Stomach (tissue), 8 donors: ENCODE measurements at regions not wholly inside any gene's neighbourhood (a gene's known extent, or its start where the extent isn't known, plus 50 kb on each side); places are given as distances from the start of the nearest gene placed in this dataset.
A peak's percentile ranks its signal among the peaks of the same experiment; 100 is the strongest.

Source experiments
- DNase-seq, 2 donors: peaks; one replicate each; pipeline versions ENCODE4 v3.0.0 to v3.0.0-alpha.2; 2013 to 2019
- H3K27ac ChIP-seq, 5 donors: fragments of 200-600 bp in 4 of 5; sonication (generic) in 4 of 5; one replicate each; pipeline ENCODE4 v1.5.1; 2013 to 2019; ENCODE audit warnings: mild to moderate bottlenecking in 1 of 5, moderate library complexity in 1 of 5
- H3K27me3 ChIP-seq, 3 donors: fragments of 200-600 bp; sonication (generic); one replicate each; pipeline ENCODE4 v1.5.1; 2017 to 2019; ENCODE audit warnings: mixed run types in 1 of 3
- H3K36me3 ChIP-seq, 4 donors: fragments of 200-600 bp; sonication (generic); 1 replicate in 3 of 4; 2 replicates in 1 of 4; pipeline ENCODE4 v1.5.1; 2016 to 2019
- H3K4me1 ChIP-seq, 4 donors: fragments of 200-600 bp; sonication (generic); one replicate each; pipeline ENCODE4 v1.5.1; 2016 to 2019
- H3K4me3 ChIP-seq, 4 donors: fragments of 200-600 bp; sonication (generic) in 3 of 4; one replicate each; pipeline ENCODE4 v1.5.1; 2016 to 2019; ENCODE audit warnings: mild to moderate bottlenecking in 1 of 4
- H3K9me3 ChIP-seq, 4 donors: fragments of 200-600 bp; sonication (generic); one replicate each; pipeline ENCODE4 v1.5.1; 2016 to 2019
- EP300 ChIP-seq: sonication (generic); formaldehyde crosslinking; IDR thresholded peaks from one replicate; pipeline ENCODE4 v1.6.1; 2017; ENCODE audit warnings: antibody characterized with exemption
- POLR2A ChIP-seq, 4 donors: fragments of 450-650 bp; IDR thresholded peaks; one replicate each; pipeline ENCODE4 v1.6.1; 2016; ENCODE audit warnings: antibody characterized with exemption in 4 of 4, control low read depth in 2 of 4, mild to moderate bottlenecking in 1 of 4, moderate library complexity in 1 of 4
- POLR2AphosphoS5 ChIP-seq, 3 donors: sonication (generic); formaldehyde crosslinking; IDR thresholded peaks; one replicate each; pipeline ENCODE4 v1.6.1; 2016; ENCODE audit warnings: antibody characterized with exemption in 3 of 3
- WGBS, 5 donors: extraction: QIAGEN DNeasy Blood & Tissue Kit in 3 of 5; methylation state at CpG; one replicate each; pipeline versions ENCODE4 v1.1.5 to v1.1.7; 2013 to 2018; 5-methylcytosine and 5-hydroxymethylcytosine counted together
- intact Hi-C: fragments of 100-400 bp; cut with DNase I; formaldehyde crosslinking; loops from one replicate; pipeline ENCODE4 v1.15.1; 2023; ENCODE audit warnings: low total_unique reads
- TF ChIP-seq, protein P1 (sequence below), 7 experiments: fragments of 450-650 bp in 4 of 7; fragments of 200-600 bp in 3 of 7; sonication (generic) in 3 of 7; IDR thresholded peaks; one replicate each; pipeline ENCODE4 v1.5.1; 2016 to 2019; ENCODE audit warnings: antibody characterized with exemption in 7 of 7, control low read depth in 2 of 7, mild to moderate bottlenecking in 1 of 7
- donor health status: healthy with polysubstance abuse.
- donor health status: Bipolar disorder and iron deficiency.
- donor health status: healthy.

DNA sequence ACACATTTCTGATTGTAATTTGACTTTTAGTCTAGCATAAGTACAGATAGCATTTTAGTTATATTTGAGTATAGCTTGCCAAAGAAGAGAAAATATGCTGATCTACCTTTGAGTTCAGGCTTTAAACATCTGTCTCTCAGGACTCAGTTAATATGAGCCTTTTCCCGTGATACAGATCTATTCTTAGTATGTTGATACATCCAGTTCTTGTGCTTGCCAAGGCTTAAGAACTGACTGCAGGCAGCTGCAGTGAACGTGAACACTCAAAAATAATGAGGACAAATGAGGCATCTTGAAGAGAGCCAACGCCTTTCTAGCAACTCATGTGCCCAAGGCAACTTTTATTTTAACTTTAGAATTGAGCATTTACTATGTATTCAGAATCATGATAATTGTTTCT, 325.5 kb downstream of the SI start:
- no peaks in the 10 kb centered on the region for H3K27me3 ChIP-seq
- no peaks in the 10 kb centered on the region for H3K36me3 ChIP-seq
- no peaks in the 10 kb centered on the region for H3K4me1 ChIP-seq
- intact Hi-C loops, result no loop called here
- peak in 1 of 2 donors; percentile 9 for DNase-seq
- TF ChIP-seq POLR2A (IDR thresholded peaks at IDR 0.05) (no peak), EP300 (no peak), POLR2AphosphoS5 (IDR thresholded peaks at IDR 0.05) (no peak)
- TF ChIP-seq, protein P1, sequence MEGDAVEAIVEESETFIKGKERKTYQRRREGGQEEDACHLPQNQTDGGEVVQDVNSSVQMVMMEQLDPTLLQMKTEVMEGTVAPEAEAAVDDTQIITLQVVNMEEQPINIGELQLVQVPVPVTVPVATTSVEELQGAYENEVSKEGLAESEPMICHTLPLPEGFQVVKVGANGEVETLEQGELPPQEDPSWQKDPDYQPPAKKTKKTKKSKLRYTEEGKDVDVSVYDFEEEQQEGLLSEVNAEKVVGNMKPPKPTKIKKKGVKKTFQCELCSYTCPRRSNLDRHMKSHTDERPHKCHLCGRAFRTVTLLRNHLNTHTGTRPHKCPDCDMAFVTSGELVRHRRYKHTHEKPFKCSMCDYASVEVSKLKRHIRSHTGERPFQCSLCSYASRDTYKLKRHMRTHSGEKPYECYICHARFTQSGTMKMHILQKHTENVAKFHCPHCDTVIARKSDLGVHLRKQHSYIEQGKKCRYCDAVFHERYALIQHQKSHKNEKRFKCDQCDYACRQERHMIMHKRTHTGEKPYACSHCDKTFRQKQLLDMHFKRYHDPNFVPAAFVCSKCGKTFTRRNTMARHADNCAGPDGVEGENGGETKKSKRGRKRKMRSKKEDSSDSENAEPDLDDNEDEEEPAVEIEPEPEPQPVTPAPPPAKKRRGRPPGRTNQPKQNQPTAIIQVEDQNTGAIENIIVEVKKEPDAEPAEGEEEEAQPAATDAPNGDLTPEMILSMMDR (IDR thresholded peaks at IDR 0.05), result no peak
- no peak overlapping the region for H3K27ac ChIP-seq
- no peaks in the 10 kb centered on the region for H3K9me3 ChIP-seq
- WGBS, 5 donors, result 33 to 67% (median 52%) methylated on average over 3 of the region's 3 CpGs
- H3K4me3 ChIP-seq, result no peak overlapping the region

DNA sequence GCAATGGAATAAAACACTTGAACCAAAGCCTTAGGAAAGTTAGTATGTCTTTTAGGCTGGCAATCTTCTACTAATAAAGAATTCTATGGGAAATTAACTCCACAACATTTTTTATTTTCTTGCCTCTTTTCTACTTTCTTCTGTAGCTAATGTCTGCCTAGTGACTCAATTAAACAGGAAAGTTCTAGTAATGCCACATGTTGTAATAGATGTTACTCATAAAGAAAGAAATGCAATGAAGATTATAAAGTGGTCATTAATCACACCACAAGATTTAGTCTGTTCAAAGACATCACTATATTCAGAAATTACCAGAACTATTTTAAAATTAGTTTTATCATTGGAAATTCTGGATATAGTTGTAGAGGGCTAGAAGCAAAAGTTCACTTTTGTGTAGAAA, 329.7 kb downstream of the SI start:
- H3K4me3 ChIP-seq, result no peak overlapping the region
- no peak for DNase-seq
- intact Hi-C loops, result no loop called here
- no peaks in the 10 kb centered on the region for H3K27me3 ChIP-seq
- H3K9me3 ChIP-seq, result no peaks in the 10 kb centered on the region
- no peak overlapping the region for H3K27ac ChIP-seq
- H3K4me1 ChIP-seq, result no peaks in the 10 kb centered on the region
- H3K36me3 ChIP-seq, result no peaks in the 10 kb centered on the region
- TF ChIP-seq, protein P1 (IDR thresholded peaks at IDR 0.05), result no peak
- TF ChIP-seq EP300 (no peak), POLR2A (IDR thresholded peaks at IDR 0.05) (no peak), POLR2AphosphoS5 (IDR thresholded peaks at IDR 0.05) (no peak)

DNA sequence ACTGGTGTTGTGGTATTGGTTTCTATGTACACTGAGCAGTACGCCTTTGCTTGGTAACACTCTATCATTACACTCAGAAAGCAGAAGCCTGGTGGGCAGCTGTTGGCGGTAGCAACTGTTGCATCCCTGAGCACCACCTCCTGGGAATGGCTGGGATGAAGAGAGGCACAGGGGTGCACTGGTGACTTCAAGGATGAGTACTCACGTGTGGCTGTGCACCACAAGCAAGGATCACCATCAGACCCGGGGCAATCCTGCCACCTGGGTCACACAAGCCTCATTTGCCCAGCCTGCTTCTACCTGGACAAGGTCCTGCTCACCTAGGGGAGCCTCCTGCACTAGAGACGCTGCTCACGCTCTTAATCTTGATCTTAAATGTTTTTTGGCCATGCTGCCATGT, 336.4 kb downstream of the SI start:
- DNase-seq, result no peak
- peaks cover 0 to 4% (median 0%) of the 10 kb centered on the region in 4 donors for H3K9me3 ChIP-seq
- no peaks in the 10 kb centered on the region for H3K36me3 ChIP-seq
- TF ChIP-seq POLR2AphosphoS5 (IDR thresholded peaks at IDR 0.05) (no peak), POLR2A (IDR thresholded peaks at IDR 0.05) (no peak), EP300 (no peak)
- TF ChIP-seq, protein P1 (IDR thresholded peaks at IDR 0.05), result no peak
- 74 to 88% (median 83%) methylated on average over 6 of the region's 6 CpGs for WGBS, 5 donors
- H3K27ac ChIP-seq, result no peak overlapping the region
- intact Hi-C loops, result no loop called here
- H3K27me3 ChIP-seq, result no peaks in the 10 kb centered on the region
- no peak overlapping the region for H3K4me3 ChIP-seq
- H3K4me1 ChIP-seq, result no peaks in the 10 kb centered on the region

DNA sequence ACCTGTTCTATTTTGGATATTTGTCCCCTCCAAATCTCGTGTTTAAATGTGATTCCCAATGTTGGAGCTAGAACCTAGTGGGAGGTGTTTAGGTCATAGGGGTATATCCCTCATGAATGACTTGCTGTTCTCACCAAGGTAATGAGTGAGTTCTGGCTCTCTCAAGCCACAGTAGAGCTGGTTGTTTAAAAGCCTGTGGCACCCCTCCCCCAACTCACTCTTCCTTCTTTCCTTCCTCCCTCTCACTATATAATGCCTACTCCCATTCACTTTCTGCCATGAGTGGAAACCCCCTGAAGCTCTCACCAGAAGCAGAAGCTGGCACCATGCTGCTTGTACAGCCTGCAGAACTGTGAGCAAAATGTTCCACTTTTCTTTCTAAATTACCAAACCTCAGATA, 341.1 kb downstream of the SI start:
- no peak for TF ChIP-seq POLR2A (IDR thresholded peaks at IDR 0.05)
- H3K36me3 ChIP-seq, result no peaks in the 10 kb centered on the region
- WGBS, 5 donors, result 47 to 61% (median 50%) methylated on average over 1 of the region's 1 CpG
- no peak for DNase-seq
- intact Hi-C loops, result no loop called here
- peaks cover 0 to 4% (median 0%) of the 10 kb centered on the region in 4 donors for H3K9me3 ChIP-seq
- no peak overlapping the region for H3K27ac ChIP-seq
- no peaks in the 10 kb centered on the region for H3K27me3 ChIP-seq
- H3K4me1 ChIP-seq, result no peaks in the 10 kb centered on the region
- H3K4me3 ChIP-seq, result no peak overlapping the region

DNA sequence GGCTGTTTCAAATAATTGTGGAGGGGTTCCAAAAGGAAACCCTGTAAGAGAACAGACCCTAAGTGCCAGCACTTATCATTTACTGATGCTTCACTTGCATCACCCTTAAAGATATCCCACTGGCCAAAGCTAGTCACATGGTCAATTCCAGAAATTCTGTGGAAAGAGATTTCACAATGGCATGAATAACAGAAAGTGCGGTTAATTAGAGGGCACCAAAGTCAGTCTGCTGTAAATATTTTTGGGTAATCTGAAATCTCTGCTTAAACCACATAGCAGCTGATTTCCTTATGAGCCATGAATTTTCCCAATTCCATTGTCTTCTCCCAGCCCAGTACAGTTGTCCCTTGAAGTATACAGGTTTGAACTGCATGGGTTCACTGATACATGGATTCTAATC, 346.1 kb downstream of the SI start:
- H3K36me3 ChIP-seq, result no peaks in the 10 kb centered on the region
- H3K27me3 ChIP-seq, result no peaks in the 10 kb centered on the region
- TF ChIP-seq POLR2AphosphoS5 (IDR thresholded peaks at IDR 0.05), result no peak
- TF ChIP-seq POLR2A (IDR thresholded peaks at IDR 0.05), result no peak
- TF ChIP-seq, protein P1 (IDR thresholded peaks at IDR 0.05), result no peak
- no peak for TF ChIP-seq EP300
- H3K4me3 ChIP-seq, result no peak overlapping the region
- no peaks in the 10 kb centered on the region for H3K4me1 ChIP-seq
- intact Hi-C loops, result no loop called here
- no peak overlapping the region for H3K27ac ChIP-seq
- no peaks in the 10 kb centered on the region for H3K9me3 ChIP-seq
- no peak for DNase-seq
- 92 to 100% (median 95%) methylated on average over 1 of the region's 1 CpG for WGBS, 5 donors
